ENCODE measurements at regions not wholly inside any gene's neighbourhood (a gene's known extent, or its start where the extent isn't known, plus 50 kb on each side); places are given as distances from the start of the nearest gene placed in this dataset.

DNA sequence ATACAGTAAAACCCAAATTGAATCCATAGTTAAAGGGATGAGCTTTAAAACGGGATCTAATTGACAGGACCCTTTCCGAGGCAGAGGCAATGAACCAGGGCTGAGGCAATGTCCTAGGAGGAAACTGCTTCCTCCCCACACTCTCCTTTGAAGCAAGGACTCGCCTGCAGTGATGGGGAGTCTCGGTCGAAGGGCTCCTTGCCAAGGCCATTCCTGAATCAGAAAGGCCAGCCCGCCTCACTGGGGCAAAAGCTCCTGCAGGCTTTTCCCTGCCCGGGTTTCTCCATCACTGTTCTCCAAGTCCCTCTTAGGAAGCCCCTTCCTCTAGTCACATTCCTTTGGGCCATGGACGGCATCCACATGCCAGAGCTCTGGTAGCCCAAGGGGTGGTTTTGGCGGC lies 132.0 kb downstream of the RBFOX3 start:
- TF ChIP-seq, protein P1, sequence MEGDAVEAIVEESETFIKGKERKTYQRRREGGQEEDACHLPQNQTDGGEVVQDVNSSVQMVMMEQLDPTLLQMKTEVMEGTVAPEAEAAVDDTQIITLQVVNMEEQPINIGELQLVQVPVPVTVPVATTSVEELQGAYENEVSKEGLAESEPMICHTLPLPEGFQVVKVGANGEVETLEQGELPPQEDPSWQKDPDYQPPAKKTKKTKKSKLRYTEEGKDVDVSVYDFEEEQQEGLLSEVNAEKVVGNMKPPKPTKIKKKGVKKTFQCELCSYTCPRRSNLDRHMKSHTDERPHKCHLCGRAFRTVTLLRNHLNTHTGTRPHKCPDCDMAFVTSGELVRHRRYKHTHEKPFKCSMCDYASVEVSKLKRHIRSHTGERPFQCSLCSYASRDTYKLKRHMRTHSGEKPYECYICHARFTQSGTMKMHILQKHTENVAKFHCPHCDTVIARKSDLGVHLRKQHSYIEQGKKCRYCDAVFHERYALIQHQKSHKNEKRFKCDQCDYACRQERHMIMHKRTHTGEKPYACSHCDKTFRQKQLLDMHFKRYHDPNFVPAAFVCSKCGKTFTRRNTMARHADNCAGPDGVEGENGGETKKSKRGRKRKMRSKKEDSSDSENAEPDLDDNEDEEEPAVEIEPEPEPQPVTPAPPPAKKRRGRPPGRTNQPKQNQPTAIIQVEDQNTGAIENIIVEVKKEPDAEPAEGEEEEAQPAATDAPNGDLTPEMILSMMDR (IDR thresholded peaks at IDR 0.05; ENCODE audit: low read depth, low read length): no peak
- TF ChIP-seq, protein P2, sequence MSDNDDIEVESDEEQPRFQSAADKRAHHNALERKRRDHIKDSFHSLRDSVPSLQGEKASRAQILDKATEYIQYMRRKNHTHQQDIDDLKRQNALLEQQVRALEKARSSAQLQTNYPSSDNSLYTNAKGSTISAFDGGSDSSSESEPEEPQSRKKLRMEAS (IDR thresholded peaks at IDR 0.05; ENCODE audit: low read depth, low read length): no peak
- TF ChIP-seq POLR2A (IDR thresholded peaks at IDR 0.05; ENCODE audit: extremely low read depth, insufficient read length): no peak
